GM18870 (cell line): ENCODE measurements at regions not wholly inside any gene's neighbourhood (a gene's known extent, or its start where the extent isn't known, plus 50 kb on each side); places are given as distances from the start of the nearest gene placed in this dataset.

ENCODE experiments used
- ATAC-seq: cut with Tn5 transposase; IDR thresholded peaks from one replicate; pipeline ENCODE4 v1.9.1; 2021; ENCODE audit warnings: moderate library complexity; ENCODE audit not compliant: unreplicated experiment

GRCh38 chr2:12964904-12965539 lies 248.3 kb downstream of the TRIB2 start:
- no peak for ATAC-seq

GRCh38 chr2:12965540-12966269 lies 249.0 kb downstream of the TRIB2 start:
- ATAC-seq = no peak

- no peak for ATAC-seq
Observed at GRCh38 chr2:12967804-12968203, 251.1 kb downstream of the TRIB2 start.

GRCh38 chr2:12968399-12968798 lies 251.7 kb downstream of the TRIB2 start:
- no peak for ATAC-seq

- no peak for ATAC-seq
Observed at GRCh38 chr2:12970861-12971260, 254.1 kb downstream of the TRIB2 start.

GRCh38 chr2:12971581-12972365 lies 255.0 kb downstream of the TRIB2 start:
- no peak for ATAC-seq

- ATAC-seq = no peak
Observed at GRCh38 chr2:12978066-12978835, 261.5 kb downstream of the TRIB2 start.

GRCh38 chr2:12979066-12979465 lies 262.3 kb downstream of the TRIB2 start:
- no peak for ATAC-seq

- no peak for ATAC-seq
Observed at GRCh38 chr2:12980817-12981216, 264.1 kb downstream of the TRIB2 start.

- ATAC-seq = no peak
Observed at GRCh38 chr2:12982149-12982584, 265.4 kb downstream of the TRIB2 start.

GRCh38 chr2:12987246-12987645 lies 270.5 kb downstream of the TRIB2 start:
- ATAC-seq = no peak

- no peak for ATAC-seq
Observed at GRCh38 chr2:12988279-12988678, 271.5 kb downstream of the TRIB2 start.

GRCh38 chr2:12990523-12990922 lies 273.8 kb downstream of the TRIB2 start:
- ATAC-seq = no peak

- ATAC-seq = no peak
Observed at GRCh38 chr2:12998685-12999084, 281.9 kb downstream of the TRIB2 start.

GRCh38 chr2:13000664-13001363 lies 284.1 kb downstream of the TRIB2 start:
- no peak for ATAC-seq

GRCh38 chr2:13001408-13001807 lies 284.7 kb downstream of the TRIB2 start:
- no peak for ATAC-seq

GRCh38 chr2:13002536-13003331 lies 286.0 kb downstream of the TRIB2 start:
- no peak for ATAC-seq

- ATAC-seq = no peak
Observed at GRCh38 chr2:13003500-13003899, 286.8 kb downstream of the TRIB2 start.

- no peak for ATAC-seq
Observed at GRCh38 chr2:13005048-13005447, 288.3 kb downstream of the TRIB2 start.
